ENCODE measurements at regions not wholly inside any gene's neighbourhood (a gene's known extent, or its start where the extent isn't known, plus 50 kb on each side); places are given as distances from the start of the nearest gene placed in this dataset.
"Not testable (repeated sequence)": the region's sequence is repeated elsewhere in the genome, so short reads cannot be mapped to it uniquely, and the experiment has no call there.

GRCh38 chr22:10778296-10778814 lies 4749.6 kb upstream of the OR11H1 start:
- H3K79me2 ChIP-seq = no peaks in the 10 kb centered on the region
- no peak overlapping the region for H3K4me2 ChIP-seq
- 52% methylated on average over 8 of the region's 8 CpGs for WGBS (ENCODE audit: low lambda C conversion rate, missing lambda C conversion rate)
- no peaks in the 10 kb centered on the region for H3K36me3 ChIP-seq (replicated peaks; ENCODE audit: insufficient read depth, low read depth)
- H4K20me1 ChIP-seq (ENCODE audit: insufficient read depth, poor library complexity, severe bottlenecking) = no peaks in the 10 kb centered on the region
- peaks cover 9% of the 10 kb centered on the region for H3K9me3 ChIP-seq (ENCODE audit: low read depth)
- H3K27ac ChIP-seq = no peak overlapping the region
- no peaks in the 10 kb centered on the region for H3K27me3 ChIP-seq
- DNase-seq (ENCODE audit: low spot score) = no peak
- no peaks in the 10 kb centered on the region for H3K4me1 ChIP-seq (ENCODE audit: insufficient read depth)
- no peak overlapping the region for H3K4me3 ChIP-seq
- H3K9me2 ChIP-seq (replicated peaks; ENCODE audit: insufficient read depth) = no peaks in the 10 kb centered on the region
- no peak for TF ChIP-seq EZH2 (IDR thresholded peaks at IDR 0.05; ENCODE audit: borderline replicate concordance)
- TF ChIP-seq EZH2phosphoT487 (IDR thresholded peaks at IDR 0.05; ENCODE audit: low read depth, severe bottlenecking, unreplicated experiment) = no peak
- TF ChIP-seq, protein P1, sequence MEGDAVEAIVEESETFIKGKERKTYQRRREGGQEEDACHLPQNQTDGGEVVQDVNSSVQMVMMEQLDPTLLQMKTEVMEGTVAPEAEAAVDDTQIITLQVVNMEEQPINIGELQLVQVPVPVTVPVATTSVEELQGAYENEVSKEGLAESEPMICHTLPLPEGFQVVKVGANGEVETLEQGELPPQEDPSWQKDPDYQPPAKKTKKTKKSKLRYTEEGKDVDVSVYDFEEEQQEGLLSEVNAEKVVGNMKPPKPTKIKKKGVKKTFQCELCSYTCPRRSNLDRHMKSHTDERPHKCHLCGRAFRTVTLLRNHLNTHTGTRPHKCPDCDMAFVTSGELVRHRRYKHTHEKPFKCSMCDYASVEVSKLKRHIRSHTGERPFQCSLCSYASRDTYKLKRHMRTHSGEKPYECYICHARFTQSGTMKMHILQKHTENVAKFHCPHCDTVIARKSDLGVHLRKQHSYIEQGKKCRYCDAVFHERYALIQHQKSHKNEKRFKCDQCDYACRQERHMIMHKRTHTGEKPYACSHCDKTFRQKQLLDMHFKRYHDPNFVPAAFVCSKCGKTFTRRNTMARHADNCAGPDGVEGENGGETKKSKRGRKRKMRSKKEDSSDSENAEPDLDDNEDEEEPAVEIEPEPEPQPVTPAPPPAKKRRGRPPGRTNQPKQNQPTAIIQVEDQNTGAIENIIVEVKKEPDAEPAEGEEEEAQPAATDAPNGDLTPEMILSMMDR (IDR thresholded peaks at IDR 0.05; ENCODE audit: poor library complexity) = no peak
- H2AFZ ChIP-seq = no peak overlapping the region

DNA sequence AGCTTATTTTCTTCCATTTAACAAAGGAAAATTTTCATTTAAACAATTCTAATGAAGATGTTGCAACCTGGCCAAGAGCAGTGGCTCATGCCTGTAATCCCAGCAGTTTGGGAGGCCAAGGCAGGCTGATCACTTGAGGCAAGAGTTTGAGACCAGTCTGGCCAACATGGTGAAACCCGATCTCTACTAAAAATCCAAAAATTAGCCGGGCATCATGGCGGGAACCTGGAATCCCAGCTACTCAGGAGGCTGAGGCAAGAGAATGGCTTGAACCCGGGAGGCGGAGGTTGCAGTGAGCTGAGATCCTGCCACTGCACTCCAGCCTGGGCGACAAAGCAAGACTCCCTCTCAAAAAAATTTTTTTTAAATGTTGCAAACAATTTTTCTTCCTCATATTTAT lies 4748.8 kb upstream of the OR11H1 start:
- 66% methylated on average over 6 of the region's 6 CpGs for WGBS (ENCODE audit: low lambda C conversion rate, missing lambda C conversion rate)
- not testable (repeated sequence) for H2AFZ ChIP-seq

GRCh38 chr22:10780281-10780680 lies 4747.7 kb upstream of the OR11H1 start:
- 55% methylated on average over 8 of the region's 8 CpGs for WGBS (ENCODE audit: low lambda C conversion rate, missing lambda C conversion rate)
- Histone ChIP-seq H4K20me1 (ENCODE audit: insufficient read depth, poor library complexity, severe bottlenecking) (no peaks in the 10 kb centered on the region), H3K27me3 (no peaks in the 10 kb centered on the region), H3K36me3 (replicated peaks; ENCODE audit: insufficient read depth, low read depth) (no peaks in the 10 kb centered on the region), H3K79me2 (no peaks in the 10 kb centered on the region), H3K4me3 (no peak overlapping the region), H3K9me2 (replicated peaks; ENCODE audit: insufficient read depth) (no peaks in the 10 kb centered on the region), H3K4me1 (ENCODE audit: insufficient read depth) (no peaks in the 10 kb centered on the region), H3K4me2 (no peak overlapping the region), H3K27ac (no peak overlapping the region), H3K9me3 (ENCODE audit: low read depth) (peaks cover 9% of the 10 kb centered on the region), H2AFZ (no peak overlapping the region)
- TF ChIP-seq EZH2 (IDR thresholded peaks at IDR 0.05; ENCODE audit: borderline replicate concordance) = no peak
- no peak for TF ChIP-seq EZH2phosphoT487 (IDR thresholded peaks at IDR 0.05; ENCODE audit: low read depth, severe bottlenecking, unreplicated experiment)
- TF ChIP-seq, protein P1 (IDR thresholded peaks at IDR 0.05; ENCODE audit: poor library complexity) = no peak
- no peak for DNase-seq (ENCODE audit: low spot score)

More for the DNA sequence above, 4748.8 kb upstream of the OR11H1 start:
- H3K9me3 ChIP-seq (ENCODE audit: low read depth); H3K27ac ChIP-seq; H4K20me1 ChIP-seq (ENCODE audit: insufficient read depth, poor library complexity, severe bottlenecking); H3K36me3 ChIP-seq (replicated peaks; ENCODE audit: insufficient read depth, low read depth); H3K9me2 ChIP-seq (replicated peaks; ENCODE audit: insufficient read depth); H3K79me2 ChIP-seq; H3K4me1 ChIP-seq (ENCODE audit: insufficient read depth); H3K4me2 ChIP-seq; DNase-seq (ENCODE audit: low spot score); H3K27me3 ChIP-seq; H3K4me3 ChIP-seq: not testable (repeated sequence)

DNA sequence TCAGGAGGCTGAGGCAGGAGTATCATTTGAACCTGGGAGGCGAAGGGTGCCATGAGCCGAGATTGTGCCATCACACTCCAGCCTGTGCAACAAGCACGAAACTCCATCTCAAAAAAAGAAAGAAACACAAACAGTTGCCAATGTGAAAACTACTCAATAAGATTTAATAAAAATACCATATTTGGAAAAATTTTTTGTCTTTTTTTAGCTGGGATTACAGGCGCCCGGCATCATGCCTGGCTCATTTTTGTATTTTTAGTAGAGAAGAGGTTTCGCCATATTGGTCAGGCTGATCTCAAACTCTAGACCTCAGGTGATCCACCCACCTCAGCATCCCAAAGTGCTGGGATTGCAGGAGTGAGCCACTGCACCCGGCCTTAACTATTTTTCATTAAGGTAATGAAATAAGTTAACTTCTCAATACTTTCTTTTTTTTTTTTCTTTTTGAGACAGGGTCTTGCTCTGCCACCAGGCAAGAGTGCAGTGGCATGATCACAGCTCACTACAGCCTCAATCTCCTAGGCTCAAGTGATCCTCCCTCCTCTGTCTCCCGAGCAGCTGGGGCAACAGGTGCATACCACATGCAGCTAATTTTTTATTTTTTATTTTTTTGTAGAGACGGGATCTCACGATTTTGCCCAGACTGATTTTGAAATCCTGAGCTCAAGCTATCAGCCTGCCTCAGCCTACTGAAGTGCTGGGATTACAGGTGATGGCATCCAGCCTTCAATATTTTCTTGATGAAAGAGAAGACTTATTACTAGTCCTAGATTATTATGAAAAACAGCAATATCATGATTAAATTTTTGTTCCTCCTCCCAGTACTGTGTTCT lies 4746.2 kb upstream of the OR11H1 start:
- Histone ChIP-seq H2AFZ (no peak overlapping the region), H3K9me2 (replicated peaks; ENCODE audit: insufficient read depth) (no peaks in the 10 kb centered on the region), H3K79me2 (no peaks in the 10 kb centered on the region), H3K4me2 (no peak overlapping the region), H3K27me3 (no peaks in the 10 kb centered on the region), H3K4me3 (no peak overlapping the region), H4K20me1 (ENCODE audit: insufficient read depth, poor library complexity, severe bottlenecking) (no peaks in the 10 kb centered on the region), H3K9me3 (ENCODE audit: low read depth) (peaks cover 9% of the 10 kb centered on the region), H3K36me3 (replicated peaks; ENCODE audit: insufficient read depth, low read depth) (no peaks in the 10 kb centered on the region), H3K27ac (no peak overlapping the region), H3K4me1 (ENCODE audit: insufficient read depth) (no peaks in the 10 kb centered on the region)
- TF ChIP-seq EZH2 (IDR thresholded peaks at IDR 0.05; ENCODE audit: borderline replicate concordance) (no peak), EZH2phosphoT487 (IDR thresholded peaks at IDR 0.05; ENCODE audit: low read depth, severe bottlenecking, unreplicated experiment) (no peak)
- TF ChIP-seq, protein P1 (IDR thresholded peaks at IDR 0.05; ENCODE audit: poor library complexity) = no peak
- DNase-seq (ENCODE audit: low spot score) = no peak
- WGBS (ENCODE audit: low lambda C conversion rate, missing lambda C conversion rate) = 71% methylated on average over 10 of the region's 10 CpGs
